HepG2 (cell line): ENCODE measurements at regions not wholly inside any gene's neighbourhood (a gene's known extent, or its start where the extent isn't known, plus 50 kb on each side); places are given as distances from the start of the nearest gene placed in this dataset.

ENCODE experiments used
- ATAC-seq: fragments of 200-7000 bp; cut with Tn5 transposase; 3 replicates; pipeline ENCODE4 v1.9.1; 2020; ENCODE audit warnings: mild to moderate bottlenecking, moderate library complexity
- BruUV-seq: library from RNA; stranded (reverse); fragments of 400-500 nt; replicated peaks from 2 replicates; lab custom pipeline; 2021; lab: Mats Ljungman, UMichigan
- CTCF ChIA-PET: fragments of 300-600 bp; formaldehyde crosslinking; extraction: SDS; loops from one replicate; lab custom pipeline; 2021; ENCODE audit warnings: low total read pairs, inconsistent platforms, low intra/inter-chr PET ratio; lab: Yijun Ruan, JAX
- POLR2A ChIA-PET: fragments of 350-600 bp; sonication (Branson Sonifier 250); formaldehyde crosslinking; loops from one replicate; lab custom pipeline; 2020; ENCODE audit warnings: antibody characterized with exemption, inconsistent platforms; lab: Yijun Ruan, JAX
- DNase-seq: peaks from one replicate; pipeline ENCODE4 v3.0.0-alpha.2; 2015; ENCODE audit warnings: low spot score
- FAIRE-seq: peaks from 3 replicates; lab custom pipeline; 2011; peaks lifted over from hg19 to GRCh38; lab: Jason Lieb, UNC
- H2AFZ ChIP-seq: one replicate; pipeline ENCODE4 v1.6.1; 2011; ENCODE audit warnings: low read length, inconsistent platforms
- H3K27ac ChIP-seq: fragments of 300-600 bp; 3 replicates; pipeline ENCODE4 v1.8.0; 2011; ENCODE audit warnings: mixed run types, mild to moderate bottlenecking, mixed read lengths, low read length, inconsistent platforms; ENCODE audit not compliant: insufficient read depth; ENCODE audit errors: extremely low read length
- H3K27me3 ChIP-seq, 2 experiments: fragments of 200-600 bp in 1 of 2; 2 replicates in 1 of 2; 3 replicates in 1 of 2; pipeline versions ENCODE4 v1.6.0 to v1.8.0; 2011; ENCODE audit warnings: low read length in 2 of 2, mild to moderate bottlenecking in 2 of 2, moderate library complexity in 2 of 2, inconsistent platforms in 1 of 2; ENCODE audit not compliant: insufficient read depth in 2 of 2, control insufficient read depth in 1 of 2
- H3K36me3 ChIP-seq, 2 experiments: fragments of 200-600 bp in 1 of 2; replicated peaks in 1 of 2; 2 replicates in 1 of 2; 3 replicates in 1 of 2; pipeline versions ENCODE4 v1.5.1 to v1.8.0; 2011; ENCODE audit warnings: low read length in 2 of 2, inconsistent platforms in 1 of 2; ENCODE audit not compliant: insufficient read depth in 2 of 2, control insufficient read depth in 1 of 2
- H3K4me1 ChIP-seq: 2 replicates; pipeline ENCODE4 v1.5.1; 2012; ENCODE audit warnings: low read length, inconsistent platforms; ENCODE audit not compliant: insufficient read depth
- H3K4me2 ChIP-seq: 2 replicates; pipeline ENCODE4 v1.6.0; 2011; ENCODE audit warnings: low read depth, low read length, inconsistent platforms
- H3K4me3 ChIP-seq, 3 experiments: fragments of 200-600 bp in 1 of 3; sonication (generic), shearing (Covaris generic) in 1 of 3; replicated peaks in 1 of 3; 2 replicates each; pipeline ENCODE4 v1.5.1; 2011 to 2016; ENCODE audit warnings: low read length in 3 of 3, inconsistent platforms in 2 of 3, low read depth in 2 of 3, mild to moderate bottlenecking in 2 of 3, control low read depth in 1 of 3, mixed read lengths in 1 of 3; ENCODE audit not compliant: insufficient read depth in 1 of 3
- H3K79me2 ChIP-seq: one replicate; pipeline ENCODE4 v1.6.1; 2011; ENCODE audit warnings: low read length, inconsistent platforms; ENCODE audit not compliant: insufficient read depth
- H3K9ac ChIP-seq: 2 replicates; pipeline ENCODE4 v1.6.0; 2011; ENCODE audit warnings: mild to moderate bottlenecking, low read depth, low read length, inconsistent platforms; ENCODE audit not compliant: insufficient read depth
- H3K9me3 ChIP-seq: 2 replicates; pipeline ENCODE4 v1.5.1; 2012; ENCODE audit warnings: mild to moderate bottlenecking, low read length
- H4K20me1 ChIP-seq: 2 replicates; pipeline ENCODE4 v1.6.0; 2011; ENCODE audit warnings: inconsistent platforms, mild to moderate bottlenecking, low read length, moderate library complexity; ENCODE audit not compliant: insufficient read depth
- ARID2 ChIP-seq: sonication (generic); formaldehyde crosslinking; IDR thresholded peaks from 2 replicates; pipeline ENCODE4 v1.8.1; 2022; ENCODE audit warnings: mild to moderate bottlenecking, missing genetic modification reagents, borderline replicate concordance
- BCL6 ChIP-seq: IDR thresholded peaks from 2 replicates; pipeline ENCODE4 v1.6.1; 2016; ENCODE audit warnings: missing genetic modification reagents, missing compliant biosample characterization
- CAMTA2 ChIP-seq: sonication (generic); formaldehyde crosslinking; IDR thresholded peaks from 2 replicates; pipeline ENCODE4 v1.4.0; 2020; ENCODE audit warnings: mild to moderate bottlenecking, missing genetic modification reagents, borderline replicate concordance
- CEBPB ChIP-seq: IDR thresholded peaks from 2 replicates; pipeline ENCODE4 v1.6.1; 2011; ENCODE audit warnings: low read depth, low read length, improper control_type of control experiment, borderline replicate concordance
- ELK4 ChIP-seq: sonication (generic); formaldehyde crosslinking; IDR thresholded peaks from 2 replicates; pipeline ENCODE4 v1.9.0; 2021; ENCODE audit warnings: missing genetic modification reagents, borderline replicate concordance
- FLYWCH1 ChIP-seq: sonication (generic); formaldehyde crosslinking; IDR thresholded peaks from 2 replicates; pipeline ENCODE4 v1.8.1; 2023; ENCODE audit warnings: mild to moderate bottlenecking, missing genetic modification reagents
- GATAD2A ChIP-seq: IDR thresholded peaks from 2 replicates; pipeline ENCODE4 v1.6.1; 2016
- TFDP2 ChIP-seq: sonication (generic); formaldehyde crosslinking; IDR thresholded peaks from 2 replicates; pipeline ENCODE4 v1.4.0; 2020; ENCODE audit warnings: missing genetic modification reagents
- YY1 ChIP-seq: IDR thresholded peaks from 2 replicates; pipeline ENCODE4 v1.6.1; 2011; ENCODE audit warnings: low read length, low read depth, moderate library complexity, mild to moderate bottlenecking; ENCODE audit not compliant: insufficient read depth, insufficient replicate concordance
- ZNF101 ChIP-seq: sonication (generic); formaldehyde crosslinking; IDR thresholded peaks from 2 replicates; pipeline ENCODE4 v1.4.0; 2020; ENCODE audit warnings: mild to moderate bottlenecking, low read depth, missing genetic modification reagents, borderline replicate concordance
- ZNF275 ChIP-seq: sonication (generic); formaldehyde crosslinking; IDR thresholded peaks from 2 replicates; pipeline ENCODE4 v1.8.0; 2022; ENCODE audit warnings: missing genetic modification reagents, mild to moderate bottlenecking, inconsistent platforms, borderline replicate concordance
- ZNF281 ChIP-seq: sonication (generic); formaldehyde crosslinking; IDR thresholded peaks from 2 replicates; pipeline ENCODE4 v1.4.0; 2020; ENCODE audit warnings: missing genetic modification reagents, borderline replicate concordance
- ZNF782 ChIP-seq: sonication (generic); formaldehyde crosslinking; IDR thresholded peaks from 2 replicates; pipeline ENCODE4 v1.4.0; 2020; ENCODE audit warnings: missing genetic modification reagents, mild to moderate bottlenecking, borderline replicate concordance
- ZNF878 ChIP-seq: sonication (generic); formaldehyde crosslinking; IDR thresholded peaks from 2 replicates; pipeline ENCODE4 v1.8.1; 2023; ENCODE audit warnings: mild to moderate bottlenecking, missing genetic modification reagents, moderate library complexity
- WGBS: methylation state at CpG from one replicate; pipeline ENCODE4 v1.1.6; 2017; ENCODE audit warnings: low lambda C conversion rate; 5-methylcytosine and 5-hydroxymethylcytosine counted together
- in situ Hi-C: cut with HindIII; loops from 2 replicates; pipeline ENCODE4 v1.10.0; 2017; ENCODE audit warnings: low pct_unique_long_range_greater_than_20kb; ENCODE audit not compliant: extremely low pct_ligation_motif_present
- intact Hi-C: fragments of 100-400 bp; cut with micrococcal nuclease; formaldehyde crosslinking; loops from one replicate; pipeline ENCODE4 v1.10.0; 2022; ENCODE audit not compliant: unreplicated experiment

- Histone ChIP-seq H3K4me3 (no peak overlapping the region), H2AFZ (no peak overlapping the region), H3K4me2 (no peak overlapping the region), H3K9me3 (no peaks in the 10 kb centered on the region), H3K36me3 (no peaks in the 10 kb centered on the region), H3K4me1 (no peaks in the 10 kb centered on the region), H3K27me3 (no peaks in the 10 kb centered on the region), H3K27ac (no peak overlapping the region), H3K79me2 (no peaks in the 10 kb centered on the region), H3K9ac (no peak overlapping the region), H4K20me1 (no peaks in the 10 kb centered on the region)
- DNase-seq (no peak), ATAC-seq (no peak), FAIRE-seq (no peak)
- in situ Hi-C loops: no loop called here
- TF ChIP-seq ZNF878 (CRISPR knock-in tag): no peak
- no peak for TF ChIP-seq ELK4 (CRISPR knock-in tag)
- TF ChIP-seq TFDP2 (CRISPR knock-in tag): no peak
- no peak for TF ChIP-seq ZNF782 (CRISPR knock-in tag)
- TF ChIP-seq YY1: no peak
- TF ChIP-seq CEBPB: no peak
- no peak for TF ChIP-seq FLYWCH1
- TF ChIP-seq ZNF101: no peak
- TF ChIP-seq GATAD2A (CRISPR knock-in tag): no peak
- TF ChIP-seq CAMTA2 (CRISPR knock-in tag): no peak
- TF ChIP-seq BCL6 (CRISPR knock-in tag): no peak
- TF ChIP-seq ZNF281: no peak
- no peak for TF ChIP-seq ZNF275
- TF ChIP-seq ARID2 (CRISPR knock-in tag): no peak
- ChIA-PET POLR2A (no interaction called here), CTCF (no interaction called here)
- intact Hi-C loops: no loop called here
- BruUV-seq: no TSS peak
- WGBS: 18% methylated on average over 3 of the region's 3 CpGs
These were observed 514.9 kb downstream of the SUCLG1 start for GRCh38 chr2:83944191-83944590.
